Bronchial epithelial cell (primary cell): ENCODE measurements at regions not wholly inside any gene's neighbourhood (a gene's known extent, or its start where the extent isn't known, plus 50 kb on each side); places are given as distances from the start of the nearest gene placed in this dataset.

ENCODE experiments used
- DNase-seq: peaks from one replicate; pipeline ENCODE4 v3.0.0-alpha.2; 2010; ENCODE audit warnings: low read depth
- FAIRE-seq: peaks from 2 replicates; lab custom pipeline; 2011; peaks lifted over from hg19 to GRCh38; lab: Jason Lieb, UNC
- H3K27me3 ChIP-seq: 2 replicates; pipeline ENCODE4 v1.5.1; 2011; ENCODE audit warnings: low read length; ENCODE audit not compliant: control insufficient read depth, insufficient read depth
- H3K36me3 ChIP-seq: 2 replicates; pipeline ENCODE4 v1.5.1; 2011; ENCODE audit warnings: low read length; ENCODE audit not compliant: control insufficient read depth, insufficient read depth
- H3K4me3 ChIP-seq: 2 replicates; pipeline ENCODE4 v1.5.1; 2011; ENCODE audit warnings: mild to moderate bottlenecking, low read depth, low read length, control low read depth
- CTCF ChIP-seq: IDR thresholded peaks from 2 replicates; pipeline ENCODE4 v1.5.1; 2011; ENCODE audit warnings: mild to moderate bottlenecking, moderate library complexity, low read length, control low read depth, inconsistent platforms; ENCODE audit not compliant: insufficient read depth, severe bottlenecking

DNA sequence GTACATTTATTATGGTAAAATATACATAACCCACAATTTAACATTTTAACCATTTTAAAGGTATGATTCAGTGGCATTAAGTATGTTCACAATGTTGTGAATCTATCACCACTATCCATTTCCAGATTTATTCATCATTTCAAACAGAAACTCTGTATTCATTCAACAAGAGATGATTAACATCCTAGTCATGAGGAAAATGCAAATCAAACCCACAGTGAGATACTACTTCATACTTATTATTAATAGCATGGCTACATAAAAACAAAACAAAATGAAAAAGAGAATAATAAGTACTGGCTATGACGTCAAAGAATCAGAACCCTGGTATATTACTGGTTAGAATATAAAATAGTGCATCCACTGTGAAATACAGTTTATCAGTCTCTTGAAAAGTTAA, 386.6 kb upstream of the POM121L12 start:
- H3K4me3 ChIP-seq, result no peak overlapping the region
- peak; percentile 70 for DNase-seq
- FAIRE-seq, result no peak
- no peak for TF ChIP-seq CTCF
- no peaks in the 10 kb centered on the region for H3K27me3 ChIP-seq
- no peaks in the 10 kb centered on the region for H3K36me3 ChIP-seq

DNA sequence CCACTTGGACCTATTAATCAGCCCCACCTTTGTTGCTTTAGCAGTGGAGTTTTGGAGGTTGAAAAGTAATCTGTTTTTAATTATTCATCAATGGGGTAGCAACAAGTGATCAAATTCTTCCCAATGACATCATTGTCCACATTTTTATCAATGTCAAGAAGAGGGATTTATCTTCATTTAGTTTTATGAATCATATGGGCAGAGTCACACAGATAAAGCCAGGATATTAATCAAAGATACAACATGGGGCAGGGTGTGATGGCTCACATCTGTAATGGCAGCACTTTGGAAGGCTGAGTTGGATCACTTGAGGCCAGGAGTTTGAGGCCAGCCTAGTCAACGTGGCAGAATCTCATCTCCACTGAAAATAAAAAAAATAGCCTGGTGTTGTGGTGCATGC, 388.4 kb upstream of the POM121L12 start:
- no peaks in the 10 kb centered on the region for H3K27me3 ChIP-seq
- DNase-seq (no peak), FAIRE-seq (no peak)
- H3K36me3 ChIP-seq, result no peaks in the 10 kb centered on the region
- no peak overlapping the region for H3K4me3 ChIP-seq
- TF ChIP-seq CTCF, result no peak

DNA sequence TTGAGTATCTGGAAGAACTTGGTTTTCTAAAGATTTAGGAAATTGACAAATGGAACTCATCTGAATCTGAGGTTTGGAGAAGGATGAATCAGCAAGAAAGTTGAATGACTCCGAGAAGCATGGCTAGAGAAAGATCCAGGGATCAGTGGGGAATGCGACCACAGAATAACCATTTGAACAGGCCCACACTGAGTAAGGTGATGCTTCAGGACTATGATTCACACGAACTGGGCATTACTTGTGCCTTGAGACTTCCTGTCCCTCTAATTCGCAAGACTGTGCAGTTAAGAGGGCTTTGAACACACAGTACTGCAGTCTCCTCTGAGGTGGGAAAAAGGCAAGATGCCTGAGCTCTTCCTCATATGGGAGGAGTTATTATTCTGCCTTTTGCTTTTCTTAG, 395.5 kb upstream of the POM121L12 start:
- peak; percentile 48 for DNase-seq
- Histone ChIP-seq H3K36me3 (no peaks in the 10 kb centered on the region), H3K27me3 (no peaks in the 10 kb centered on the region), H3K4me3 (no peak overlapping the region)
- FAIRE-seq, result no peak
- TF ChIP-seq CTCF, result no peak

DNA sequence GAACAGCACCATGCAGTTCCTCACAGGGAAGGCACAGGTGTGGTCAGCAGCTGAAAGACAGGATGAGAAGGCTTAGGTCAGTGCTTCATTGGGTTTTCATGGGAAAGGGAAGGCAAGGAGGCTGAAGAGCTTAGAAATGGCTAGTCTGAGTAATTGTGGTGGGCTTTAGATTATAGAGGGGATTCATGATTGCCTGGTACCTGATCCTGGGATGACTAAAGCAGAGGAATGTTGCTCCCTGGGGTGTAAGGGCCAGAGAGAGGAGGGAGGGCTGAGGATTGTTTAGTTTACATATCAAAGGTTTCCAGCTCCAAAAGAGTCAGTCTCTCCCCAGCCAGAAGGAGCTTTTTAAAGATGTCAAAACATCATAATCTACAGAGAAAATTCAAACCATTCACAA, 396.3 kb upstream of the POM121L12 start:
- DNase-seq (no peak), FAIRE-seq (no peak)
- H3K36me3 ChIP-seq, result no peaks in the 10 kb centered on the region
- H3K4me3 ChIP-seq, result no peak overlapping the region
- H3K27me3 ChIP-seq, result no peaks in the 10 kb centered on the region
- TF ChIP-seq CTCF, result no peak

DNA sequence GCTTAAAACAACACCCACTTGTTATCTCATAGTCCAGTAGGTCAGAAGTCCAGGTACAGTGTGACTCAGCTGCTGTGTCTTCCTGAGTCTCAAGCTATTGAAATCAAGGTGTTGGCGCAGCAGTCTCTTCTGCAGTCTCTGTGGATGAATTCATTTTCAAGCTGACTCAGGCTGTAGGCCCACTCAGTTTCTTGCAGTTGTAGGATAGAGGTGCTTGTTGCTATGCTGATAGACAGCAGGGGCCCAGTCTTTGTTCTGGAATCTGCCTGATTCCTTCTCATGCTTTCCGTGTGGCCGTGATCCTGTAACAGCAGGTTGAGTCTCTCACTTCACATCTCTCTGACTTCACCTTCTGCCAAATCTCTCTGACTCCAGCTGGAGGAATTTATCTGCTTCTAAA, 400.4 kb upstream of the POM121L12 start:
- Histone ChIP-seq H3K4me3 (no peak overlapping the region), H3K36me3 (no peaks in the 10 kb centered on the region), H3K27me3 (no peaks in the 10 kb centered on the region)
- DNase-seq (peak; percentile 10), FAIRE-seq (no peak)
- no peak for TF ChIP-seq CTCF

GRCh38 chr7:52620849-52621248, 414.6 kb upstream of the POM121L12 start:
- no peaks in the 10 kb centered on the region for H3K36me3 ChIP-seq
- no peak for TF ChIP-seq CTCF
- DNase-seq (no peak), FAIRE-seq (no peak)
- H3K4me3 ChIP-seq, result no peak overlapping the region
- H3K27me3 ChIP-seq, result no peaks in the 10 kb centered on the region
